Vagina (tissue), 2 donors: ENCODE measurements at regions not wholly inside any gene's neighbourhood (a gene's known extent, or its start where the extent isn't known, plus 50 kb on each side); places are given as distances from the start of the nearest gene placed in this dataset.

ENCODE experiments used
- POLR2A ChIP-seq, 2 donors: fragments of 450-650 bp; IDR thresholded peaks; one replicate each; pipeline ENCODE4 v1.6.1; 2017; ENCODE audit warnings: antibody characterized with exemption in 2 of 2, mild to moderate bottlenecking in 2 of 2, moderate library complexity in 2 of 2
- POLR2AphosphoS5 ChIP-seq, 2 donors: sonication (generic); formaldehyde crosslinking; IDR thresholded peaks; one replicate each; pipeline ENCODE4 v1.9.0; 2017; ENCODE audit warnings: antibody characterized with exemption in 2 of 2, mild to moderate bottlenecking in 2 of 2, low read depth in 1 of 2; ENCODE audit not compliant: insufficient read depth in 1 of 2
- TF ChIP-seq, protein P1 (sequence below), 3 experiments: fragments of 450-650 bp in 2 of 3; fragments of 200-600 bp in 1 of 3; sonication (generic) in 1 of 3; IDR thresholded peaks; one replicate each; pipeline ENCODE4 v1.5.1; 2017 to 2019; ENCODE audit warnings: antibody characterized with exemption in 3 of 3, mild to moderate bottlenecking in 2 of 3, moderate library complexity in 2 of 3

DNA sequence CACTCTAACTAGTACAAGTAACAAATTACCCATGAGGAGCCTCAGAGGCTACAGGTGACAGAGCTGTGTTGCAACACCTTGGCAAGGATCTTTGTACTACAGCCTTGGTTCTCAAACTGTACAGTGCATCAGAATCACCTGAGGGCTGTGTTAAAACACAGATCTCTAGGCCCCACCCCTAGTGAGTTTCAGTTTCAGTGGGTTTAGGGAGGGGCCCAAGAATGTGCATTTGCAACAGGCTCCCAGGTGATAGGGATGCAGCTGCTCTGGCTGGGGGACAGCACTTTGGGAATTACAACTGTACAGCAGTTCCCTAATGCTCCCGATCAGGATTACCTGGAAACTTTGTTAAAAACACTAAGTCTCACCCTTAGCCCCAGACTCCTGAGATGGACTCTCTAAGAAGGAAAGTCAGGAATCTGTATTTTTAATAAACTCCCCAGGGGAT is 66.1 kb upstream of the NR2F2 start:
- TF ChIP-seq POLR2A (IDR thresholded peaks at IDR 0.05) = no peak
- TF ChIP-seq, protein P1, sequence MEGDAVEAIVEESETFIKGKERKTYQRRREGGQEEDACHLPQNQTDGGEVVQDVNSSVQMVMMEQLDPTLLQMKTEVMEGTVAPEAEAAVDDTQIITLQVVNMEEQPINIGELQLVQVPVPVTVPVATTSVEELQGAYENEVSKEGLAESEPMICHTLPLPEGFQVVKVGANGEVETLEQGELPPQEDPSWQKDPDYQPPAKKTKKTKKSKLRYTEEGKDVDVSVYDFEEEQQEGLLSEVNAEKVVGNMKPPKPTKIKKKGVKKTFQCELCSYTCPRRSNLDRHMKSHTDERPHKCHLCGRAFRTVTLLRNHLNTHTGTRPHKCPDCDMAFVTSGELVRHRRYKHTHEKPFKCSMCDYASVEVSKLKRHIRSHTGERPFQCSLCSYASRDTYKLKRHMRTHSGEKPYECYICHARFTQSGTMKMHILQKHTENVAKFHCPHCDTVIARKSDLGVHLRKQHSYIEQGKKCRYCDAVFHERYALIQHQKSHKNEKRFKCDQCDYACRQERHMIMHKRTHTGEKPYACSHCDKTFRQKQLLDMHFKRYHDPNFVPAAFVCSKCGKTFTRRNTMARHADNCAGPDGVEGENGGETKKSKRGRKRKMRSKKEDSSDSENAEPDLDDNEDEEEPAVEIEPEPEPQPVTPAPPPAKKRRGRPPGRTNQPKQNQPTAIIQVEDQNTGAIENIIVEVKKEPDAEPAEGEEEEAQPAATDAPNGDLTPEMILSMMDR (IDR thresholded peaks at IDR 0.05) = no peak
- TF ChIP-seq POLR2AphosphoS5 (IDR thresholded peaks at IDR 0.05; ENCODE audit: insufficient read depth in 1 of 2, low read depth in 1 of 2) = no peak
